ENCODE measurements at regions not wholly inside any gene's neighbourhood (a gene's known extent, or its start where the extent isn't known, plus 50 kb on each side); places are given as distances from the start of the nearest gene placed in this dataset.

DNA sequence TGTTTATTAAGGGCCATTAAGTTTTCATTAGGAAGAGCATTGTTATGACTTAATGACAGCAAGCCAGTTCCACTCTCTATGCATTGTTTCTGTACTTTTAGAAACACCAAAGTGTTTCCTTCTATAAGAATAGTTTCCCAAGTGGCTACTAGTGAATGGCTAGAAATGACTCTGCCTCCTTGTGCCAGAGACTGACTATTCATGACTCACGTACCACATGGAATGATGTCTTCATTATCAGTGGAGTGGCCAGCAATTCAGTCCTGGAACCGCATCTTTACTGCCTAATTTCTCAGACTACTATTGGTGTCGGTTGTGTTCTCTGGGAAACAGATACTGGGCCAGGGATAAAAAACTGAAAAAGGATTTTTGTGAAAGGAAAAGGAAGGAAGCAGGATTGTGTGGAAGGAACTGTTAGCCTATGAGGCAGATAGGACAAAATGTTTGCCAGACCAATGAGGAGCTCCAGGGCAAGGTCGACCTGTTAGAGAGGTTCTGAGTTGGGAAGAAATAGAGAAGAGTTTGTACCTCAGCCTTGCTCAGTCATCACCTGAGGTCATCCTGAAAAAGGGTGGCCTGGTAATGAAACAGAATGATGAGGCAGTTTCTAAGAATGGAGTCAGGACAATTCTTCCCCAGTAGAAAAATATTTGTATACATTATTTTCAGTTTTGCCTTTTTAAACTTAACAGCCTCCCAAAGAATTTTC, 218.6 kb downstream of the SPCS3 start:
- ATAC-seq = no peak
- no peak for DNase-seq (ENCODE audit: low spot score in 2 of 2)
- Mint-ChIP-seq H3K27ac (no peak overlapping the region), H3K9me3 (no peaks in the 10 kb centered on the region), H3K36me3 (no peaks in the 10 kb centered on the region)

DNA sequence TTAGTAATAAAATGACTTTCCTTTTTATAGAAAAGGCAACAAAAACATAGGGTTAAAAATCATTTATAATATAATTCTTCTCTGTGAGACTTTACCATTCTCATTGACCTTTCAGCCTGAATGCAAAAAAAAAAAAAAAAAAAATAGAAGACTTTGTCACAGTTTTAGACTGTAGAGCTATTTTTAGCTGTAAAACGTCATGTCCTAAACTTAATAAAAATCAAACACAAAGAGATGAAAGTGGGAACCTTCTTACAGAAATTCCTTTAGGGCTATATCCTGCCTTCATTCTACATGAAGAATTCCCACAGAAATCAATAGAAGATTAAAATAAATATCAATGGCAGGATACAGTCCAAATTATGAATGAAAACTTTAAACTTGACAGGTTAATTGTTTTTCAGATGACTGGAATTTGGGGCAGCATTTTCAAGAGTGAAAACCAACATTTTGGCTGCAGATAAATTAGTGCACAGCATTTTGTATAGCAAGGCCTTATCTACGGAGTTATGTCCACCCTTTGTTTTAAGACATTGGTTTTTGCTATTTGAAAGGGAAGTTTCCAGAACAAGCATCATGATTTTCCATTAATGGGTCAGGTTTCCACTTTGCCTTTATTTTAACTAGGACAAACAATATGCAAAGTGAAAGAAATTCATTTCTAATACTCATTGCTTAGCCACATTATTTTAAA, 219.5 kb downstream of the SPCS3 start:
- H3K9me3 Mint-ChIP-seq = no peaks in the 10 kb centered on the region
- H3K36me3 Mint-ChIP-seq = no peaks in the 10 kb centered on the region
- DNase-seq (ENCODE audit: low spot score in 2 of 2) (no peak), ATAC-seq (no peak)
- H3K27ac Mint-ChIP-seq = no peak overlapping the region

DNA sequence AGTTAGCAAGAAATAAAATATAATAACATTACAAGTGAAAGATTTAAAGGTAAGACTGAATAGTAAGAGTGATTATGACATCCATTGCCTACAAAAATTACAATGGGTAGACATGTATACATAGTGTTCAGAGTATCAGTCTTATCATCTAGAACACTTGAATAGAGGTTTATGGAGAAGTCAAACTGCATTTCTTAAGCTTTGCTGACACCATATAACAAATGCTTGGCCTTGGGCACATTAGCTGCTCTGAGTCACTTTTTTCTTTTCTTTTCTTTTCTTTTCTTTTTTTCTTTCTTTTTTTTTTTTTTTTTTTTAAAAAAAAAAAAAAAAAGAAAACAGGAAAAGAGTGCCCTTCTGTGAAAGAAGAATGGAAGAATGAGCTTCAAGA, 220.0 kb downstream of the SPCS3 start:
- Mint-ChIP-seq H3K27ac (no peak overlapping the region), H3K9me3 (no peaks in the 10 kb centered on the region), H3K36me3 (no peaks in the 10 kb centered on the region)
- ATAC-seq = no peak
- no peak for DNase-seq (ENCODE audit: low spot score in 2 of 2)

DNA sequence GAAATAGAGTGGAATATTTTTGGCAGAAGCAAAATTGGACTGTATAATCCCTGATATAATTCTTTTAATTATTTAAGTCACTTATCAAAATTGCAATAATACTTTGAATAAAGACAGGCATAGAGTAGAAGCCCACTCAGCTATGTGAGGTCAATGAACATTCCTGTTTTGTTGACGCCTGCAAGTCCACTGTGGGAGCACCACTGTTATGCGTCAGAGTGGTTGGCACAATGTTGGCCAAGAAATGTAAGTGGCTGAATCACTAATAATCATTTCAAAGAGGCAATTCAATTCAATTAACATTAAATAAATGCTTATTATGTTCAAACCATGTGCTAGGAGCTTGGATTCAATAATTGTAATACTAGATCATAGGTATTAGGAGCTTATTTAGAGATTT, 221.0 kb downstream of the SPCS3 start:
- ATAC-seq (no peak), DNase-seq (ENCODE audit: low spot score in 2 of 2) (no peak)
- Mint-ChIP-seq H3K27ac (no peak overlapping the region), H3K36me3 (no peaks in the 10 kb centered on the region), H3K9me3 (no peaks in the 10 kb centered on the region)

DNA sequence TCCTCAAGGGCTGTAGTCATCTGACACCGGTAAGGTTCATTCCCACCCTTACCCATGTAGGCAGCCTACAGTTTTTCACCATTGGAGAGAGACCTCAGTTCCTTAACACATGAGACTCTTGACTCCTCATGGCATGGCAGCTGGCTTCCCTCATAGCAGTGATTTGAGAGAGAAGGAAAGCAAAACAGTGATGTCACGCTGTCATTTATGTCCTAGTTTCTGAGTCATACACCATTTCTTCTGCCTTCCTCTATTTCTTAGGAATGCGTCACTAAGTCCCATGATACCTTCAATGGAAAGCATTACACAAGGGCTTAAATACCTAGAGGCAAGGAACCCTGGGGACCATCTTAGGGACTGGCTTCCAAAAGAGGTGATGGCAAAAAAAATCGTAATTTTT, 226.1 kb downstream of the SPCS3 start:
- Mint-ChIP-seq H3K9me3 (peaks cover 0 to 4% of the 10 kb centered on the region in 2 donors), H3K36me3 (no peaks in the 10 kb centered on the region), H3K27ac (no peak overlapping the region)
- DNase-seq (ENCODE audit: low spot score in 2 of 2) = no peak
- ATAC-seq = no peak

DNA sequence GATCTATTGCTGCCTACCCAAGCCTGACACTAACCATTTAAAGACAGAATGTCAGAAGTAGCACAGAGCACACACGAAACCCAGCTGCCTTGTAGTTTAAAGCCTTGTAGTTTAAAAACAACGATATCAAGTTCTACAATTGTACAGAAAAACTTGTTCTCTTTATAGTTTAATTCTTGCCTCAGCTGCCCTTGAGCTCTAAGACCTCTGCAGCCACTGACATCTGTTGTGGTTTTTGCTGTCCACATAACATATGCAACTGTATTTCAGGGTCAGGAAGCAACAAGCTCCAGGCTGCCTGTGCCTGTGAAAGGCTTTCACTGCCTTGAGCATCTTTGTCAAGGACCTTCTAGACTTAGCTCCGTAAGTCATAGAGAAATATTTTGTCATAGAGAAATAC, 227.2 kb downstream of the SPCS3 start:
- peaks cover 0 to 4% of the 10 kb centered on the region in 2 donors for H3K9me3 Mint-ChIP-seq

DNA sequence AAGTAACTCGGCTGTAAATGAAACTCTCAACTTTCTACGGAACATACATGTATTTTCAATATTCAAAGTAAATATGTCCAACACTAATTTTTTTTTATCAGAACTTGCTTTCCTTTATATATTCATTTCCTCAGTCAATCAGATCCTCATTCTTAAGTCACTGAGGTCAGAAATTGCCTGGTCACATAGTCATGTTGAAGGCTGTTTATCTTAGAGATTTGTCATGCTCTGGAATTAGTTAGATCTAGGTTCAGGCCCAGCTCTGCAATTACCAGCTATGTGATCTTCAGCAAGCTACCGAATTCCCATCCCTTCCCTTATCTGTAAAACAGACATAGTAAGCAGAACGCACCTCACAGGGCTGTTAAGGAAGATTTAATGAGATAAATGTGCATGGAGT, 228.8 kb downstream of the SPCS3 start:
- ATAC-seq (no peak), DNase-seq (ENCODE audit: low spot score in 2 of 2) (no peak)
- Mint-ChIP-seq H3K9me3 (peaks cover 0 to 9% of the 10 kb centered on the region in 2 donors), H3K27ac (no peak overlapping the region), H3K36me3 (no peaks in the 10 kb centered on the region)

More for the DNA sequence above, 227.2 kb downstream of the SPCS3 start:
- no peak overlapping the region for H3K27ac Mint-ChIP-seq
- DNase-seq (ENCODE audit: low spot score in 2 of 2) (no peak), ATAC-seq (no peak)
- no peaks in the 10 kb centered on the region for H3K36me3 Mint-ChIP-seq

DNA sequence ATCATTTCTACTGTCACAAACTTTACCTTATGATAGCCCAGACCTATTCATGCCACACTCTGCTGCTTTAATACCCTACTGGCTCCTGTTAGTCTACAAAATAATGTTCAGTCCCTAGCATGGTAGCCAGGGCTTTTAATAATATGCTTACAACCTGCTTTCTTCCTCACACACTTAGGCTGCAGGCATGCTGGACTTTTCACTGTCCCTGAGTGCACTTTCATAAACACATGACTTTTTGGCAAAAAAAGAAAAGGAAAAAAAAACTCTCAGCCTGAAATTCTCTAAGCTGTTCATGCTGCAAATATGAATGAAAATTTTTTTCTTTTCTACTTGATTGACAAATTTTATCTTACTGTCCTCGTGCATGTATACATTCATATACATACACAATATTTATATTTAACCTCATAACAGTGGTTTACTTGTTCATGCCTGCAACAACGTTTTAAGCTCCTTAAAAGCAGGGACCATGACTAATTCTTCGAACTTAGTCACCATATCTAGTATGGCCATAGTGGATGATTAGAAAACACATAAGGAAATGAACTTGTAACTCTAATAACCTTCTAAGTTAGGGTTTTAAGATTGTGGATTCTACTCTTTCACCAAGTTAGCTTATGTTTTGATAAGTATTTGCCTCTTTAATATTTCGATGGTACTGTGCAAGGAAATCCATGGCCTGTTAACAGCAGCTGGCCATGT, 229.5 kb downstream of the SPCS3 start:
- DNase-seq (ENCODE audit: low spot score in 2 of 2) (no peak), ATAC-seq (no peak)
- Mint-ChIP-seq H3K9me3 (peaks cover 0 to 9% of the 10 kb centered on the region in 2 donors), H3K27ac (no peak overlapping the region), H3K36me3 (no peaks in the 10 kb centered on the region)

DNA sequence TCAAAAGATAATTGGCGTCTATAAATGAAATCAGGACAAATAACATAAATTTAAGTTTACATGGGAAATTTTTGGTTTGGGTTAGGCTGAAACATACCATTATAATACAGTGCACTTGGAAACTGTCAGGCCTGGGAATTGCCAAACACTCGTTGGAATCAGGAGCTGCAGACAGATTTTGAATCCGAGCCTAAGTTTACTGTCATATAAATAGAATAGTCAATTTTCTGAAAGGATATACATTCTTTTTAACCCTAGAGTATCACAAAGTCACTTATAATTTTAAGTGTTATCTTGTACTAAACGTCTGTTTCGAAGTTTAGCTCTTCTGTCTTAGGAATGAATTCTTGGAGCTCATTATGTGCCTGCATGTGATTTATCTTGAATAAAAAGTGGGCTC, 234.1 kb downstream of the VEGFC start:
- Mint-ChIP-seq H3K36me3 (no peaks in the 10 kb centered on the region), H3K9me3 (peaks cover 4 to 5% of the 10 kb centered on the region in 2 donors), H3K27ac (no peak overlapping the region)
- DNase-seq (ENCODE audit: low spot score in 2 of 2) (no peak), ATAC-seq (no peak)

DNA sequence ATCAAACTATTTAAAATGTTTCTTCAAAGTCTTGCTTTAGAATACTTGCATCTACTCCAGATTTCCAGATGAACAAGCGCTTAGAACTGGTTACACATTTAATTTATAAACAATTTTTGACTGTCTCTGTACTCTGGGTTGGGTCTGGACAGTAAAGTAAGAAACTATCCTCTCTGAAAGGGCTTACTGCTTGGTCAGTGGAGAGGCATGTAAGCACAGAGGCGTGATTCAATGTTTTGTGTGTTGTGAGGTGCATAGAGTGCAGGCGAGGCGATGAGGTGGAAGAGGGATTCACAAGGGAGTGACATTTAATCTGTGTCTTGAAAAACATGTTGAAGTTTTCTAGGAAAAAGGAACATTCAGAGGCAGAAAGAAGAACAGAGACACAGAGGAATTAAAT, 231.4 kb downstream of the VEGFC start:
- H3K36me3 Mint-ChIP-seq = no peaks in the 10 kb centered on the region
- ATAC-seq (no peak), DNase-seq (ENCODE audit: low spot score in 2 of 2) (no peak)
- peaks cover 4 to 5% of the 10 kb centered on the region in 2 donors for H3K9me3 Mint-ChIP-seq
- no peak overlapping the region for H3K27ac Mint-ChIP-seq

DNA sequence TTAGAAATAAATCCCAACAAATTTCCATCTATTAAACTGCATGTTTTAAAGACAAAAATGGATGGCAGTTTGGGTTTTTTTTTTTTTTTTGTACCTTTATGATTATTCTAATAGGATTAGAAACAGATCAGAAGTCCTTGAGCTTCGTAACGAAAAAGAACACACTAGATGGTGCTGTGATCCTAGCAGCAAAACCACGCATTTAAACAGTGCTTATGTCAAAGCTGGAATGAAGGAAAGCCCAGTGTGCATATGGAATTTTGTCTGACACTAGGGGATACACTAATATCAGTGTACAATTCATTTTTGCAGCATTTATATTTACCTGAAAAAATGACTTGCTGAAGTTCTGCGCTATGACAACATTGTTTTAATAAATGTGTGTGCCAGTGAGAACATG, 229.1 kb downstream of the VEGFC start:
- peaks cover 4 to 5% of the 10 kb centered on the region in 2 donors for H3K9me3 Mint-ChIP-seq
- DNase-seq (ENCODE audit: low spot score in 2 of 2) (no peak), ATAC-seq (no peak)
- H3K27ac Mint-ChIP-seq = no peak overlapping the region
- H3K36me3 Mint-ChIP-seq = no peaks in the 10 kb centered on the region

DNA sequence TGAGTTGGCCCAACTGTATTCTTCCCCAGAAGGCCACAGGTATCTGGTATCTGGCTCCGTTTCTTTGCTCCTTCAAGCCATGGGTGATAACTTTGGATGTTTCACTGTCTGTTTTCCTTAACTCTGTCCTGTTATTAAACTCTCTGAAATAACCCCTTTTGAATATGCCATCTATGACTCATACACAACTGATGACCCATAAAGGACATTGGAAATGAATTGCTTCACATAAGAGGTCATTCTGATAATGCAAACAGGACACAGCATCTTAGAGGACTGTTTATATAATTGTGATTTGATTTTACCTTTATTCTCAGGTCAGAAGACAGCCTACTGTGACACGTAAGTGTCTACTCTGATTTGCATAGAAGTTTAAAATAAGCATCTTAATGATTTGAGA, 227.7 kb downstream of the VEGFC start:
- Mint-ChIP-seq H3K9me3 (peaks cover 4 to 5% of the 10 kb centered on the region in 2 donors), H3K27ac (no peak overlapping the region), H3K36me3 (no peaks in the 10 kb centered on the region)
- no peak for DNase-seq (ENCODE audit: low spot score in 2 of 2)
- ATAC-seq = no peak

DNA sequence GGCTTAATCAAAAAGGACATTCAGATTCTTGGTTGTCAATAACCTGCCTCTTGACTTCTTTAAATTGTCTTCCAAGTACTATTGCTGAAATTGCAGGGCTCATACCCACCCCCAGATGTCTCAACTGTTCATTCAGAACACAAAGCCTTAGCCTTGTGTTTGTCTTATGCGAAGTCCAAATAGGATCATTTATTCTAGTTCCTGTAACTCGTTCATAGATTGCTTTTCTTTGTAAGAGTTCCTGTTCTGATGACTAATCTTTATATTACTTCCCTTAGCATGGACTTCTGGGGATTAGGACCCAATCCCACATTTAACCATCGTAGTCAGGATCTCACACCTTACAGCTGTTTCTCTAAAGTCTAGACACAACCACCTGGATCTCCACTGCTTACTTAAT, 226.0 kb downstream of the VEGFC start:
- Mint-ChIP-seq H3K9me3 (peaks cover 0 to 5% of the 10 kb centered on the region in 2 donors), H3K27ac (no peak overlapping the region), H3K36me3 (no peaks in the 10 kb centered on the region)
- ATAC-seq (no peak), DNase-seq (ENCODE audit: low spot score in 2 of 2) (no peak)

DNA sequence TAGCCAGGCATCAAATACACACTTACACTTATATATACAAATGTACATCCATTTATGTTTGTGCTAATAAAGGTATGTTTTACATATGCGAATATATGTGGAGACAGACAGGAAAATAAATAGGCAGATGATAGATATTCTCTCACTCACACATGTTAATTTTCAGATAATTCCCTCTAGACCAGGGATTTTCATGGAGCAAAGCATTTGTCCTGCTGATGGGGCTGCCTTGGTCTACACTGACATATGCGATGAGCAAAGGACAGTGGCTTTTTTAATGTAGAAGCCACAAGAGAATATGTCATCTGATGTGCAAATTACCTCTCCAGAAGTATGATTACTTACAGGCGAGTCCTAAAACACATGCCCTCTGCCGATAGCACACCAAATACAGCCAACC, 224.5 kb downstream of the VEGFC start:
- Mint-ChIP-seq H3K9me3 (peaks cover 0 to 1% of the 10 kb centered on the region in 2 donors), H3K36me3 (no peaks in the 10 kb centered on the region), H3K27ac (no peak overlapping the region)
- no peak for DNase-seq (ENCODE audit: low spot score in 2 of 2)
- ATAC-seq = no peak

DNA sequence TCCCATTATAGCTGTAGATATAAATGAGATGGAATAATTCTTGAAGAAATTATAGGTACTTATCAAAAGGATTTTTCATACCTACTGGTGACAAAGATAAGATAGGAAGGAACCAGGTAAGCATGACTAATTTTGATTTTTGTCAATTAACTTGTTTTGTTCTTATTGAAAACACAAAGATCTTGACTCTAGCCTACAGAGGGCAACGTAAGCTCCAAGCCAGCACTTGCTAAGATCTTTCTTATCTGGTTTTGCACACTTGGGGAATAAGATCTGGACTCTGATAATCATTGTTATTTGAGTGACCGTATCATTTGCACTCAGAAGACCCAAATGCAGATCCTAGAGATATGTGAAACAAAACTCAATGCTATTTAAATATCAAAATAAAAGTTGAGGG, 223.4 kb downstream of the VEGFC start:
- no peaks in the 10 kb centered on the region for H3K36me3 Mint-ChIP-seq
- no peaks in the 10 kb centered on the region for H3K9me3 Mint-ChIP-seq
- DNase-seq (ENCODE audit: low spot score in 2 of 2) (no peak), ATAC-seq (no peak)
- H3K27ac Mint-ChIP-seq = no peak overlapping the region

DNA sequence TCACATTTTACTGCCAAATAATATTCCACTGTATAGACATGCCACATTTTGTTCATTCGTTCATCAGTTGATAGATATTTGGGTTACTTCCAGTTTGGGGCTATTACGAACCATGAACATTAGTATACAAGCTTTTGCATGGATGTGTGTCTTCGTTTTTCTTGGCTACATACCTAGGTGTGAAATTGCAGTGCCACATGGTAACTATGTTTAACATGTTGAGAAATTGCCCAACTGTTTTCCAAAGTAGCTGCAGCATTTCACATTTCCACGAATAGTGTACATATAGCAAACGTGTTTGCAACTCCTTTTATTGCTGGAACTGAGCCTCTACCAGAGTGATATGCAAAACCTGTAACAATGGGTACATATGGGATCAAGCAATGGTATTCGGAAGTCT, 221.5 kb downstream of the VEGFC start:
- H3K9me3 Mint-ChIP-seq = no peaks in the 10 kb centered on the region
- no peak for DNase-seq (ENCODE audit: low spot score in 2 of 2)
- H3K27ac Mint-ChIP-seq = no peak overlapping the region
- H3K36me3 Mint-ChIP-seq = no peaks in the 10 kb centered on the region
- ATAC-seq = no peak

DNA sequence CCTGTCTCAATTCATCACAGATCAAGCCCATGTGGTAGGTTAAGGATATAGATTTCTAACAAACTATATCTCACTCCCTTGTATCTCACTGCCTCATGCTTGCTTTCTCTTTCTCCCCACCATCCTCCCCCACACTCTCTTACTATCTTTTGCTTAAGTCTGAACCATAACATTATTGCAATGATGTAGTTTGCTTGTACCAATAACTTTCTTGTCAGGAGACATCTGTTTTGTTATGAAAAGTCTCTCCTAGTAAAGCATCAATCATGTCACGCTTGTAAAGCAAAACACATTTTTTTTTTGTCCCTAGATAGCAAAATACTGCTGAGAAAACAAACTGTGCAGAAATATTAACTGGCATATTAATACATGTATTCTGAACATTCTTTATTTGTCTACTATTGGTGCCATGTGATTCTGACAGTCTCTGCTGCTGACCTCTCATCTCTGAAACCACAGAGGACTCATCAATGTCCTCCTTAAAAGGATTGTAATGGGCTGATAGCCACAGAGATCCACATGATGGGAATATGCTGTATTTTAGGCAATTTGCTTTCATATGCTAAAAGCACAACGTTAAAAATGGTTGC, 217.5 kb downstream of the VEGFC start:
- peaks cover 0 to 6% of the 10 kb centered on the region in 2 donors for H3K9me3 Mint-ChIP-seq

More for the DNA sequence above, 217.5 kb downstream of the VEGFC start:
- Mint-ChIP-seq H3K36me3 (no peaks in the 10 kb centered on the region), H3K27ac (no peak overlapping the region)
- DNase-seq (ENCODE audit: low spot score in 2 of 2) (no peak), ATAC-seq (no peak)
